ENCODE measurements at regions not wholly inside any gene's neighbourhood (a gene's known extent, or its start where the extent isn't known, plus 50 kb on each side); places are given as distances from the start of the nearest gene placed in this dataset.
"Not testable (repeated sequence)": the region's sequence is repeated elsewhere in the genome, so short reads cannot be mapped to it uniquely, and the experiment has no call there.

GRCh38 chr2:156223328-156223727 is 109.2 kb downstream of the NR4A2 start:
- TF ChIP-seq, protein P1, sequence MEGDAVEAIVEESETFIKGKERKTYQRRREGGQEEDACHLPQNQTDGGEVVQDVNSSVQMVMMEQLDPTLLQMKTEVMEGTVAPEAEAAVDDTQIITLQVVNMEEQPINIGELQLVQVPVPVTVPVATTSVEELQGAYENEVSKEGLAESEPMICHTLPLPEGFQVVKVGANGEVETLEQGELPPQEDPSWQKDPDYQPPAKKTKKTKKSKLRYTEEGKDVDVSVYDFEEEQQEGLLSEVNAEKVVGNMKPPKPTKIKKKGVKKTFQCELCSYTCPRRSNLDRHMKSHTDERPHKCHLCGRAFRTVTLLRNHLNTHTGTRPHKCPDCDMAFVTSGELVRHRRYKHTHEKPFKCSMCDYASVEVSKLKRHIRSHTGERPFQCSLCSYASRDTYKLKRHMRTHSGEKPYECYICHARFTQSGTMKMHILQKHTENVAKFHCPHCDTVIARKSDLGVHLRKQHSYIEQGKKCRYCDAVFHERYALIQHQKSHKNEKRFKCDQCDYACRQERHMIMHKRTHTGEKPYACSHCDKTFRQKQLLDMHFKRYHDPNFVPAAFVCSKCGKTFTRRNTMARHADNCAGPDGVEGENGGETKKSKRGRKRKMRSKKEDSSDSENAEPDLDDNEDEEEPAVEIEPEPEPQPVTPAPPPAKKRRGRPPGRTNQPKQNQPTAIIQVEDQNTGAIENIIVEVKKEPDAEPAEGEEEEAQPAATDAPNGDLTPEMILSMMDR (conservative IDR thresholded peaks at IDR 0.05; ENCODE audit: low read depth, low read length), result not testable (repeated sequence)
- TF ChIP-seq MXI1 (IDR thresholded peaks at IDR 0.05; ENCODE audit: borderline replicate concordance, low read depth, low read length); SMC3 (IDR thresholded peaks at IDR 0.05; ENCODE audit: low read depth, low read length); FOS (IDR thresholded peaks at IDR 0.05; ENCODE audit: low read depth, low read length): not testable (repeated sequence)

Data from IMR-90 (cell line).